Mesendoderm (in vitro differentiated cells): ENCODE measurements at regions not wholly inside any gene's neighbourhood (a gene's known extent, or its start where the extent isn't known, plus 50 kb on each side); places are given as distances from the start of the nearest gene placed in this dataset.

Experiments
- DNase-seq: peaks from one replicate; pipeline ENCODE4 v3.0.0; 2013
- H2AK5ac ChIP-seq: 2 replicates; pipeline ENCODE4 v1.6.1; 2013; ENCODE audit warnings: low read length, inconsistent platforms
- H2BK120ac ChIP-seq: 2 replicates; pipeline ENCODE4 v1.6.1; 2013; ENCODE audit warnings: low read depth, mild to moderate bottlenecking, low read length, moderate library complexity, mixed read lengths
- H2BK15ac ChIP-seq: replicated peaks from 2 replicates; pipeline ENCODE4 v1.6.1; 2013; ENCODE audit warnings: low read depth, mild to moderate bottlenecking, moderate library complexity
- H2BK5ac ChIP-seq: 2 replicates; pipeline ENCODE4 v1.6.1; 2013; ENCODE audit warnings: low read length, inconsistent platforms
- H3K18ac ChIP-seq: 2 replicates; pipeline ENCODE4 v1.6.1; 2013; ENCODE audit warnings: mild to moderate bottlenecking, low read length, mixed read lengths
- H3K23ac ChIP-seq: one replicate; pipeline ENCODE4 v1.6.1; 2013; ENCODE audit warnings: low read length
- H3K27ac ChIP-seq: 2 replicates; pipeline ENCODE4 v1.5.1; 2013; ENCODE audit warnings: low read depth, mild to moderate bottlenecking, inconsistent platforms, low read length, moderate library complexity
- H3K27me3 ChIP-seq: 2 replicates; pipeline ENCODE4 v1.6.1; 2013; ENCODE audit warnings: low read length, control low read depth, mild to moderate bottlenecking, inconsistent platforms; ENCODE audit not compliant: insufficient read depth, poor library complexity
- H3K36me3 ChIP-seq: 2 replicates; pipeline ENCODE4 v1.6.1; 2013; ENCODE audit warnings: low read length, inconsistent platforms; ENCODE audit not compliant: control insufficient read depth, insufficient read depth
- H3K4ac ChIP-seq: one replicate; pipeline ENCODE4 v1.6.1; 2013; ENCODE audit warnings: low read depth, mild to moderate bottlenecking, low read length, moderate library complexity
- H3K4me1 ChIP-seq: 2 replicates; pipeline ENCODE4 v1.6.1; 2013; ENCODE audit warnings: low read depth, low read length, inconsistent platforms; ENCODE audit not compliant: control insufficient read depth
- H3K4me2 ChIP-seq: 2 replicates; pipeline ENCODE4 v1.6.1; 2013; ENCODE audit warnings: low read length
- H3K4me3 ChIP-seq: 2 replicates; pipeline ENCODE4 v1.5.1; 2013; ENCODE audit warnings: mild to moderate bottlenecking, low read length
- H3K56ac ChIP-seq: one replicate; pipeline ENCODE4 v1.6.1; 2013; ENCODE audit warnings: low read length
- H3K79me1 ChIP-seq: 2 replicates; pipeline ENCODE4 v1.6.1; 2013; ENCODE audit warnings: low read length, inconsistent platforms
- H3K79me2 ChIP-seq: 2 replicates; pipeline ENCODE4 v1.6.1; 2013; ENCODE audit warnings: mild to moderate bottlenecking, low read length; ENCODE audit not compliant: control insufficient read depth, insufficient read depth
- H3K9ac ChIP-seq: 2 replicates; pipeline ENCODE4 v1.6.1; 2013; ENCODE audit warnings: low read length, inconsistent platforms
- H4K5ac ChIP-seq: one replicate; pipeline ENCODE4 v1.6.1; 2013; ENCODE audit warnings: low read length
- H4K8ac ChIP-seq: one replicate; pipeline ENCODE4 v1.6.1; 2013; ENCODE audit warnings: low read depth, mild to moderate bottlenecking, control low read depth, low read length, moderate library complexity
- WGBS: extraction: QIAGEN DNeasy Blood & Tissue Kit; methylation state at CpG from one replicate; pipeline ENCODE4 v1.1.7; 2013; ENCODE audit warnings: low lambda C conversion rate, missing lambda C conversion rate; ENCODE audit not compliant: insufficient coverage; ENCODE audit errors: extremely low coverage; 5-methylcytosine and 5-hydroxymethylcytosine counted together

DNA sequence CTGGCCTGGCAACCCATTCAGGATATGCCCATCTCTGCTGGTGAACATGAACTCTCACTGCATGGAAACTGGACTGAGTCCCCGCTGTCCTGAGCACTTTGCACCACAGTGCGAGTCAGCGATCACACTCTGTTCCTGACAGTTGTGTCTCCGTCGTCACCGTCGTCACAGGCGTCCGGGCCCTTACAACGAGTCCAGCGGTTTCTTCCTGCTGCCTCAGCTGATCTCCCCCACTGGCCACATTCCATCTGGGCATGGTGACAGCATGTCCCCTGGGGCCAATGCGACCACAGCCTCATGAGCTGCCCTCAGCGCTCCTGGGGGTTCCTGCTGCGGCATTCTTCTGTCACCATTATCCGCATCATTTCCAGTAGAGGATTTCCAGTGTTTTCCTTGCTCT, 76.8 kb upstream of the KLF6 start:
- Histone ChIP-seq H3K4me3 (no peak overlapping the region), H3K79me1 (no peaks in the 10 kb centered on the region), H4K5ac (no peak overlapping the region), H3K4me2 (no peak overlapping the region), H3K36me3 (no peaks in the 10 kb centered on the region), H3K79me2 (no peaks in the 10 kb centered on the region), H3K27ac (no peak overlapping the region), H3K27me3 (no peaks in the 10 kb centered on the region), H3K4ac (no peak overlapping the region), H3K18ac (no peak overlapping the region), H2BK5ac (no peak overlapping the region), H3K23ac (no peak overlapping the region), H2AK5ac (no peak overlapping the region), H2BK120ac (no peak overlapping the region), H3K9ac (no peak overlapping the region), H2BK15ac (no peak overlapping the region), H3K56ac (no peak overlapping the region), H3K4me1 (no peaks in the 10 kb centered on the region), H4K8ac (no peak overlapping the region)
- DNase-seq: no peak
- no CpG with 5 or more reads among the region's 15 CpGs for WGBS

DNA sequence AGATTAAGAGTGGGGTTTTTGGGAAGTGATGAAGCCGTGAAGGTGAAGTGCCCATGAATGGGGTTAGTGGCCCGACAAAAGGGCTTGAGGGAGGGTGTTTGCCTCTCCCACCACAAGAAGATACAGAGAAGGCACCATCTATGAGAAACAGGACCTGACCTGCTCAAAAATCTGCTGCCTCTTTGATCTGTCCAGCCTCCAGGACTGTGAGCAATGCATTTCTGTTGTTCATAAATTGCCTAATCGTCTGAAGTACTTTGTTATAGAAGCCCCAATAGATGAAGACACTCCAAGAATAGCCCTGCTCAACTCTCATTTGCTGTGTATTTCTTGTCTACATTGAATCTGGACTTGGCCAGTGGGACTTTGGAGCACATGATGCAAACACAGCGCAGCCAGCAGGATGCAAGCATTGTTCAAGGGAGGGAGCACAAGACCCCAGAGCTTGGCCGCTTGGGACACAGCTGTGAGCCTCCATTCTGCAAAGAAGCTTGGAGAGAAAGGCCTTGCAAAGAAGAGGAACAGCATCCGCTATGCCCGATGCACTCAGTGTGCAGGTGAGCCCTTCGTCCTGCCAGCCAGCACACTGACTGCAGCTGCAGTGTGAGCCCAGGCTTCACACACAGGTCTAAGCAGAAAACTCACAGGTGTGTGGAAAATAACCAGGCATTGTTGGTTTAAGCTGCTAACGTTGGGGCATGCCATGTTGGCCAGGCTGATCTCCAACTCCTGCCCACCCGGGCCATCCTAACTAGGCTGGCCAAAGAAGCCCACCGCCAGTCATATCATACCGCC, 73.2 kb upstream of the KLF6 start:
- no peak overlapping the region for H2BK5ac ChIP-seq
- no peaks in the 10 kb centered on the region for H3K79me2 ChIP-seq
- H3K18ac ChIP-seq: no peak overlapping the region
- no peak overlapping the region for H3K27ac ChIP-seq
- no peak overlapping the region for H3K4me3 ChIP-seq
- H3K27me3 ChIP-seq: no peaks in the 10 kb centered on the region
- H3K36me3 ChIP-seq: no peaks in the 10 kb centered on the region
- no peaks in the 10 kb centered on the region for H3K4me1 ChIP-seq
- no CpG with 5 or more reads among the region's 12 CpGs for WGBS
- no peak overlapping the region for H2BK120ac ChIP-seq
- H3K4me2 ChIP-seq: no peak overlapping the region
- no peak overlapping the region for H3K4ac ChIP-seq
- no peak overlapping the region for H2BK15ac ChIP-seq
- no peak overlapping the region for H3K9ac ChIP-seq
- no peak overlapping the region for H4K5ac ChIP-seq
- H3K23ac ChIP-seq: no peak overlapping the region
- no peak overlapping the region for H4K8ac ChIP-seq
- H2AK5ac ChIP-seq: no peak overlapping the region
- H3K56ac ChIP-seq: no peak overlapping the region
- DNase-seq: no peak
- H3K79me1 ChIP-seq: no peaks in the 10 kb centered on the region

DNA sequence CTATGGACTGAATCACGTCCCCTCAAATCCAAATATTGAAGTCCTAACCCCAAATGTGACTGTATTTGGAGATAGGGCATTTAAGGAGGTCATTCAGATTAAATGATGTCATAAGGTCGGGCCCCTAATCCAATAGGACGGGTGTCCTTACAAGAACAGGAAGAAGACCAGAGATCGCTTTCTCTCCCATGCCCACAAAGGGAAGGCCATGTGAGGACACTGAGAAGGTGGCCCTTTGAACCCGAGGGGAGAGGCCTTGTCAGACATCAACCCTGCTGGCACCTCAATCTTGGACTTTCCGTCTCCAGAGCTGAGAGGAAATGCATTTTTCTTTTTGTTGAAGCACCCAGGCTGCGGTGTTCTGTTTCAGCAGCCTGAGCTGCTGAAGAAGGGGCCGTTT, 72.3 kb upstream of the KLF6 start:
- H3K23ac ChIP-seq: no peak overlapping the region
- no peak overlapping the region for H3K4ac ChIP-seq
- no peak overlapping the region for H2BK120ac ChIP-seq
- no peak overlapping the region for H3K9ac ChIP-seq
- H2BK5ac ChIP-seq: no peak overlapping the region
- H3K79me2 ChIP-seq: no peaks in the 10 kb centered on the region
- WGBS: no CpG with 5 or more reads among the region's 8 CpGs
- no peak overlapping the region for H3K4me3 ChIP-seq
- H4K5ac ChIP-seq: no peak overlapping the region
- H3K36me3 ChIP-seq: no peaks in the 10 kb centered on the region
- no peaks in the 10 kb centered on the region for H3K79me1 ChIP-seq
- H3K27me3 ChIP-seq: no peaks in the 10 kb centered on the region
- H3K56ac ChIP-seq: no peak overlapping the region
- peaks cover 5% of the 10 kb centered on the region for H3K4me1 ChIP-seq
- no peak overlapping the region for H4K8ac ChIP-seq
- no peak overlapping the region for H2AK5ac ChIP-seq
- no peak overlapping the region for H3K4me2 ChIP-seq
- DNase-seq: no peak
- H3K18ac ChIP-seq: no peak overlapping the region
- H2BK15ac ChIP-seq: no peak overlapping the region
- no peak overlapping the region for H3K27ac ChIP-seq

DNA sequence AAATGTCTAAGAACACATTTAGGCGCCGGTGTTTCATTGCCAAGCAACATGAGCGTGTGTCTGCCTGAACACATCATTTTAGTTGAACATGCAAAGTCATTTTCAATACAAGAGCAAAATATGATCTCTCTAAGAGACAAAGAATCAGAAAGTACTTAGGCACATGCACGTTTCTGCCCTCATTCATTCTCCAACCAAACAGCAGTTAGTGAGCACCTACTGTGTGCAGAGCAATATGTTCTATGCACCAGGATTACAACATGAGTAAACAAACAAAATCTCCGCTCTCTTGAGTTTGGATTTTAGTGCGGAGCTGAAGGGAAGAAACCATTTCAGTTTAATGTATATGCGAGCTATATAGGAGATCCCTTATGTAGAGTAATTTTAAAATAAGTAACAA, 71.6 kb upstream of the KLF6 start:
- Histone ChIP-seq H3K4me2 (no peak overlapping the region), H3K4me1 (peaks cover 6% of the 10 kb centered on the region), H3K79me1 (no peaks in the 10 kb centered on the region), H4K8ac (no peak overlapping the region), H3K27ac (no peak overlapping the region), H2AK5ac (no peak overlapping the region), H4K5ac (no peak overlapping the region), H3K79me2 (no peaks in the 10 kb centered on the region), H3K4me3 (no peak overlapping the region), H2BK15ac (no peak overlapping the region), H2BK5ac (no peak overlapping the region), H3K18ac (no peak overlapping the region), H3K9ac (no peak overlapping the region), H3K4ac (no peak overlapping the region), H3K36me3 (no peaks in the 10 kb centered on the region), H3K23ac (no peak overlapping the region), H2BK120ac (no peak overlapping the region), H3K56ac (no peak overlapping the region), H3K27me3 (no peaks in the 10 kb centered on the region)
- no CpG with 5 or more reads among the region's 7 CpGs for WGBS
- no peak for DNase-seq

DNA sequence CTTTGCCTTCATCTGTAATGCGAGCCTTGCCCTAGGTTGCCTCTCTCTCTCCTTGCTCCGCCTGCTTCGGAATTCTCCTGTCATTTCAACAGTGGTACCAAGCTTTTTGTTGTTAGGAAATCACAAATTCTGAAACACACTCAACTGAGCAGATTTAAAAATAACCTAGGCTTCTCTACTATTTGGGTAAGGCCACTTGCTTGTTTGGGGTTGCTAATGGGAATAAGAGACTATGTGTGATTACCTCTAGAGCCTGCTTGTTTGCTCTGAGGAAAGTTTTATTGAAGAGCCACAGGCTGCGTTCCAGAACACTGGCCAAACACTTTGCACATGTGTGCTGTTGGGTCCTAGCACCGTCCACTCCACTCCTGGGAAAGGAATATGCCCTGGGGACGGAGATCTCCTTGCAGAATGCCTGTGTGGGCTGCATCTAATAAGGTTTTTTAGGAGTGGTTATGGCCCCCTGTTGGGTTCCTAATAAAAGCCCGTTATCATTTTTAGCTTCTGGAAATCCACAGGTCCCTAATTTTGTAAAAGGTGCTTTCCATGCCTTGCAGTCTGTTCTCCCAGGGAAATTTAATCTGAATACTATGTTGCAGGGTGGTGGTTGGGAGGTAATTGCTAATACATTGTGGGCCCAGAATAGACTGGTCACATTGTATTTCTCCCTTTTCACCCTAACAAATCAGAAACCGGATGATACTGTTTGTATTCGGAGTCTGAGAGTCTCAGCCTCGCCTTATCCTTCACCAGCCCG, 68.7 kb upstream of the KLF6 start:
- Histone ChIP-seq H3K4me1 (peaks cover 6% of the 10 kb centered on the region), H2BK15ac (no peak overlapping the region), H2BK120ac (no peak overlapping the region), H3K4me2 (no peak overlapping the region), H4K5ac (no peak overlapping the region), H3K9ac (no peak overlapping the region), H3K23ac (no peak overlapping the region), H4K8ac (no peak overlapping the region), H3K27me3 (no peaks in the 10 kb centered on the region), H2AK5ac (no peak overlapping the region), H3K36me3 (no peaks in the 10 kb centered on the region), H3K4ac (no peak overlapping the region), H3K79me2 (no peaks in the 10 kb centered on the region), H3K18ac (no peak overlapping the region), H3K56ac (no peak overlapping the region), H2BK5ac (no peak overlapping the region), H3K27ac (no peak overlapping the region), H3K4me3 (no peak overlapping the region), H3K79me1 (no peaks in the 10 kb centered on the region)
- no CpG with 5 or more reads among the region's 11 CpGs for WGBS
- DNase-seq: no peak
